ENCODE measurements at regions not wholly inside any gene's neighbourhood (a gene's known extent, or its start where the extent isn't known, plus 50 kb on each side); places are given as distances from the start of the nearest gene placed in this dataset.
A peak's percentile ranks its signal among the peaks of the same experiment; 100 is the strongest.
"Not testable (repeated sequence)": the region's sequence is repeated elsewhere in the genome, so short reads cannot be mapped to it uniquely, and the experiment has no call there.

DNA sequence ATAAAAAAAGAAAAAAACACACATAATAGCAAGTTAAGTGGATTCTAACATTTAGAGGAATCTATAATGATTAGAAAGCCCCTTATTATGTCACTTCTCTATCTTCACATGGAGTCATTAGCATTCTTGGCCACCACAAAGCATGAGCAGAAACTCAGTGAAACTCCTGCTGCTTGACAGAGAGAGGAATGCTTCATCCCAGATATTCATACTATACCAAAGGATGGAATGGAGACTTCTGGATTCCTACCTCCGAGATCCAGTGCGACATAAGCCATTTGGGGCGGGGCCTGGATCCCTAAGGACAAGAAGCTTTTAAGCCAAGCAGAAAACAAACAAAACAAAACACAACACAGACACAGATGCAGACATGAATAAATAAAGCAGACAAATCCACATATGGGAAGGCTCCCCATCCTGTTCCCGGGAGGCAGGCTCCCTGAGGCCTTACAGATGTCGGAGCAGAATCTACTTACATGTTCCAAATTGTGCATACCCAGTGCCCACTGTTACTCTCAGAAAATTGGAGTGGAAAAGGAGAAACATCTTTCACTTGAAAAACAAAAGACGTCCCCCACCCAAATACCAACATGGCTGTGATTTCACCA lies 727.3 kb downstream of the MAFB start:
- TF ChIP-seq, protein P1, sequence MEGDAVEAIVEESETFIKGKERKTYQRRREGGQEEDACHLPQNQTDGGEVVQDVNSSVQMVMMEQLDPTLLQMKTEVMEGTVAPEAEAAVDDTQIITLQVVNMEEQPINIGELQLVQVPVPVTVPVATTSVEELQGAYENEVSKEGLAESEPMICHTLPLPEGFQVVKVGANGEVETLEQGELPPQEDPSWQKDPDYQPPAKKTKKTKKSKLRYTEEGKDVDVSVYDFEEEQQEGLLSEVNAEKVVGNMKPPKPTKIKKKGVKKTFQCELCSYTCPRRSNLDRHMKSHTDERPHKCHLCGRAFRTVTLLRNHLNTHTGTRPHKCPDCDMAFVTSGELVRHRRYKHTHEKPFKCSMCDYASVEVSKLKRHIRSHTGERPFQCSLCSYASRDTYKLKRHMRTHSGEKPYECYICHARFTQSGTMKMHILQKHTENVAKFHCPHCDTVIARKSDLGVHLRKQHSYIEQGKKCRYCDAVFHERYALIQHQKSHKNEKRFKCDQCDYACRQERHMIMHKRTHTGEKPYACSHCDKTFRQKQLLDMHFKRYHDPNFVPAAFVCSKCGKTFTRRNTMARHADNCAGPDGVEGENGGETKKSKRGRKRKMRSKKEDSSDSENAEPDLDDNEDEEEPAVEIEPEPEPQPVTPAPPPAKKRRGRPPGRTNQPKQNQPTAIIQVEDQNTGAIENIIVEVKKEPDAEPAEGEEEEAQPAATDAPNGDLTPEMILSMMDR (IDR thresholded peaks at IDR 0.05; ENCODE audit: low read depth, low read length): no peak
- DNase-seq (ENCODE audit: extremely low read depth, low read depth): no peak

DNA sequence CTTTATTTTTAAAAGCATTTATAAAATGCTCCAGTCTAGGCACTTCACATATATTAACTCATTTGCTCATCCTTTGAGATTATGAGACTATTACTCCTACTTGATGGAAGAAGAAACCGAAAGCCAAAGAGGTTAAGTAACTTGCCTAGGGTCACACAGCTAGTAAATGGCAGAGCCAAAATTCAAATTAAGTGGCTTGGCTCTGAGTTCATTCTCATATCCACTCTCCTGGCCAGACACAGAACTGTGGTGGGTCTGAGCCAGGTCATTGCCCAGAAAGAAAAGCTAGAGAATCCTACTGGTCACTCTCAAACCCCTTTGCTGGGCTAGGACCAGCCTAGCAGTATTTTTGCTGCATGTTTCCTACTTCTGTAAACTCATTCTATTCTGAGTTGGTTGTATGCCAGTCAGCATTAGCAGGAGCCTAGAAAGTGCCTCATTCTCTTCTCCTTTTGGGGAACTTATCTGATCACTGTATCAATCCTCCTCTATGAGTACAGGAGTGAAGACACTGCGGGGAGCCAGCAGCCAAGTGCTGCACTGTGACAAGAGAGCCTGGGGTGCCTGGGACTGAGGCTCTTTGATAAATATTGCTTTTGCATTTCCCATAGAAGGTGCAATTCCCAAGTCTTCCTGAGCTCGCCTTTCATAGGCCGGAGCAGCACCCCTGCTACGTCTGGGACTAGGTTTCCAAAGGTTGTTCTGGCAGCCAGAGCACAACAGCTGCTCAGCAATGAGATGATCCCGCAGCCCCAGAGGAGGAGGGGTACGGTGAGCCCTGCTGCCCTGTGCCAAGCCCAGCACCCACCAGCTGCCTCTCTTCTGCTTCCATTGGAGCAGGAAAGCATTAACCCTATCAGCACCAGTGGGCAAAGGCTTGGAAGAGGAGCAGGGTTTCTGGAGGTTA lies 728.3 kb downstream of the MAFB start:
- TF ChIP-seq, protein P1 (IDR thresholded peaks at IDR 0.05; ENCODE audit: low read depth, low read length): no peak
- no peak for DNase-seq (ENCODE audit: extremely low read depth, low read depth)

DNA sequence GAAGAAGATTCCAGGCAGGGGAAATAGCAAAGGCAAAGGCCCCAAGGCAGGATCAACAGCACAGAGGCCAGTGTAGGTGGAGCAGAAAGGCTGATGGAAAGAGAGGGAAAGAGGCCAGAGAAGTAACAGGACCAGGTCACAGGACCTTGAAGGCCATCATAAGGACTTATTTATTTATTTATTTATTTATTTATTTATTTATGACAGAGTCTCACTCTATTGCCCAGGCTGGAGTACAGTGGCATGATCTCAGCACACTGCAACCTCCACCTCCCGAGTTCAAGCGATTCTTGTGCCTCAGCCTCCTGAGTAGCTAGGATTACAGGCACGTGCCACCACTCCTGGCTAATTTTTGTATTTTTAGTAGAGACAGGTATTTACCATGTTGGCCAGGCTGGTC lies 731.1 kb downstream of the MAFB start:
- not testable (repeated sequence) for DNase-seq (ENCODE audit: extremely low read depth, low read depth)

DNA sequence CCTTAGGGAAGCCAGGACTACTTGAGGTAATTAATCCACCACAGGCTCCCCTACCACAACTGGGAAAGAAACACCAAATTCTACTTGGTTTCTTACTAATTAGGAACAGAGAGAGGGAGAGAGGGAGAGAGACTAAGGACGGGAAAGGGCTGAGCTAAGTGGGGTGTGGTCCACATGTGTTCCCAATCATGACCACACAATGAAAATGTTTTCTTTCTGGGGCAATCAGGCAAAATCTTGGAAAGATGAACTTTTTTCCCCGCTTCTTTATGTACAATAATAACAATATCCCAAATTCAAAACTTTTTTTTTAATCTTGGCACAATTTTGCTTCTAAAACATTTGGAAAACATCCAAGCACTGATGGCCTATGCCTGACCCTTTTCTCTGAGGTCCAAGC lies 734.4 kb downstream of the MAFB start:
- TF ChIP-seq, protein P1 (IDR thresholded peaks at IDR 0.05; ENCODE audit: low read depth, low read length): no peak
- peak; percentile 54 for DNase-seq (ENCODE audit: extremely low read depth, low read depth)

DNA sequence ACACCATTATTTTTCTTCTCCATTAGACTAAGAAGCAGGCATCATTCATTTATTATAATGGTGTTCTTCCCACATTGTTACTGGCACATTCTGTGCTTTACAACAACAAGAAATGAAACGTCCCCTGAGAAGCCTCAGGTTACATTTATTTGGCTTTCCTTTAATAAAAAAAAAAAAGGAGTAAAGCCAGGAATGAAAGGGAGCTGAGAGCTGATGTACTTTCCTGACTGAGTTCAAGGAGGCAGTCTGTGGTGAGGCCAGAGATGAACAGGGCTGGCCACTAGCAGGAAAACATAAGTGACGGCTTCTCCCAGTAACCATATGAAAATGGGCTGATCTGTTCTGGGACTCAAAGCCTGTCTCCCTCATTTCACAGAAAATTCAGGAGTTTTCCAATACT lies 742.1 kb downstream of the MAFB start:
- no peak for DNase-seq (ENCODE audit: extremely low read depth, low read depth)
- TF ChIP-seq, protein P1 (IDR thresholded peaks at IDR 0.05; ENCODE audit: low read depth, low read length): no peak

DNA sequence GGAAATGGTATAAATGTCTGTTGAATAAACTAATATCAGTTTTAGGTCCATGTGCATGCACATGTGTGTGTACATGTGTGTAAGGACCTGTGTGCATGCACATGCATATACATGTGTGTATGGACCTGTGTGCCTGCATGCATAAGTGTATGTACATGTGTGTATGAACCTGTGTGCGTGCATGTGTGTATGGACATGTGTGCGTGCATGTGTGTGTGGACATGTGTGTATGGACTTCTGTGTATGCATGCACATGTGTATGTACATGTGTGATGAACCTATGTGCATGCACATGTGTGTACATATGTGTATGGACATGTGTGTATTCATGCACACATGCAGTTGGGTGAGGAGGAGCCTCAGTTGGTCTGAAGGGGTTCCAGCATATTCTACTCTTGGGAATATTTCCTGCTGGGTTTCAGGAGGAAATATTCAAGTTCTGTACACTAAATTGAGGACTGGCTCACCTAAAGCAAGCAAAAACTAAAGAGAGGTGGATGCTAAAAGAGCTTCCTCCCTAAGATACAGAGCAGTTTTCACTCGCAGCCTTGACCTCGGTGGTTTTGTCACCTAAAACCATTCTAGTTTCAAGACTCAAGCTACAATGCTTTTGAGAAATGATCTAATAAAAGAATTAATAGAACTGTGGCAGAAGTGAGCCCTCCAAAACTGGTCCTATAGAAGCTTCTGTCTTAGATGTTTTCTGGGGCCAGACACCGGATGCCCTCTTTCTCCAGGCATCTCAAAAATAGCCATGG lies 742.8 kb downstream of the MAFB start:
- DNase-seq (ENCODE audit: extremely low read depth, low read depth): no peak
- TF ChIP-seq, protein P1 (IDR thresholded peaks at IDR 0.05; ENCODE audit: low read depth, low read length): no peak

DNA sequence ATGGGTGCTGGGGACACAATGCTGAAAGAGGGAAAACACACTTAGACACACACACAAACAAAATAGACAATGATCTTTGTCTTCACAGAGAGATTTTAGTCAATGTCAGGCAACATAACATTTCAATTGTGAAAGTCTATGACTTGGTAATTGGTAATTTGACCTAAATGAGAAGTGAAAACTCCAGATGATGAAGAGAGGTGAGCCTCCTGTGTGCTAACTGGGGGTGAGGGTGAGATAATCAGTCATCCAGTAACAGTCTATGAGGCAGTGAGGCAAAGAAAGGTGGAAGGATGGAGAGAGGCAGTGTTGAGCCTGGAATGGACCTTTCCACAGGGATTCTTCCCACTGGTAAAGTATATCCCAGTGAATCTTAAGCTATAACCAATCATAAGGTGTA lies 744.2 kb downstream of the MAFB start:
- DNase-seq (ENCODE audit: extremely low read depth, low read depth): no peak
- TF ChIP-seq, protein P1 (IDR thresholded peaks at IDR 0.05; ENCODE audit: low read depth, low read length): no peak
